IMR-90 (cell line): ENCODE measurements at regions not wholly inside any gene's neighbourhood (a gene's known extent, or its start where the extent isn't known, plus 50 kb on each side); places are given as distances from the start of the nearest gene placed in this dataset.

ENCODE experiments used
- ATAC-seq: fragments of 200-7000 bp; cut with Tn5 transposase; 2 replicates; pipeline ENCODE4 v1.9.1; 2020; ENCODE audit warnings: low read depth, mild to moderate bottlenecking, moderate library complexity
- BruUV-seq: library from RNA; stranded (reverse); fragments of 400-500 nt; replicated peaks from 2 replicates; lab custom pipeline; 2021; lab: Mats Ljungman, UMichigan
- CTCF ChIA-PET: fragments of 300-600 bp; formaldehyde crosslinking; extraction: SDS; loops from one replicate; lab custom pipeline; 2021; ENCODE audit warnings: antibody characterized with exemption; lab: Yijun Ruan, JAX
- POLR2A ChIA-PET: fragments of 300-600 bp; sonication (Branson Sonifier 250); formaldehyde crosslinking; loops from one replicate; lab custom pipeline; 2022; ENCODE audit warnings: antibody characterized with exemption; ENCODE audit not compliant: unreplicated experiment; lab: Charles Lee
- DNase-seq: peaks from one replicate; pipeline ENCODE4 v3.0.0; 2013
- H2AFZ ChIP-seq: replicated peaks from 2 replicates; pipeline ENCODE3; 2013; ENCODE audit warnings: low read length, mild to moderate bottlenecking; ENCODE audit not compliant: poor library complexity
- H2AK5ac ChIP-seq: 2 replicates; pipeline ENCODE4 v1.6.1; 2013; ENCODE audit warnings: low read depth, low read length, inconsistent platforms
- H2AK9ac ChIP-seq: replicated peaks from 2 replicates; pipeline ENCODE3; 2013; ENCODE audit warnings: mild to moderate bottlenecking, low read depth, low read length, moderate library complexity; ENCODE audit not compliant: poor library complexity
- H2BK120ac ChIP-seq: 2 replicates; pipeline ENCODE4 v1.6.1; 2013; ENCODE audit warnings: low read depth, low read length, inconsistent platforms
- H2BK15ac ChIP-seq: 3 replicates; pipeline ENCODE4 v1.6.1; 2013; ENCODE audit warnings: low read depth, low read length, inconsistent platforms
- H2BK20ac ChIP-seq: 2 replicates; pipeline ENCODE4 v1.6.1; 2013; ENCODE audit warnings: low read depth, mild to moderate bottlenecking, inconsistent platforms, low read length, moderate library complexity
- H2BK5ac ChIP-seq: 2 replicates; pipeline ENCODE4 v1.6.1; 2013; ENCODE audit warnings: mild to moderate bottlenecking, low read depth, low read length, inconsistent platforms; ENCODE audit not compliant: poor library complexity, severe bottlenecking
- H3K14ac ChIP-seq: replicated peaks from 2 replicates; pipeline ENCODE4 v1.6.1; 2013; ENCODE audit warnings: low read depth, low read length, inconsistent platforms
- H3K18ac ChIP-seq: 2 replicates; pipeline ENCODE4 v1.6.1; 2013; ENCODE audit warnings: low read depth, low read length, control low read depth
- H3K23ac ChIP-seq: 2 replicates; pipeline ENCODE4 v1.6.1; 2013; ENCODE audit warnings: low read depth, low read length, inconsistent platforms
- H3K27ac ChIP-seq: 2 replicates; pipeline ENCODE4 v1.5.1; 2013; ENCODE audit warnings: mild to moderate bottlenecking, control low read depth, low read length; ENCODE audit not compliant: insufficient read depth
- H3K27me3 ChIP-seq: 2 replicates; pipeline ENCODE4 v1.6.1; 2013; ENCODE audit warnings: low read length; ENCODE audit not compliant: control insufficient read depth, insufficient read depth
- H3K36me3 ChIP-seq: 2 replicates; pipeline ENCODE4 v1.6.1; 2013; ENCODE audit warnings: low read length, mixed read lengths; ENCODE audit not compliant: control insufficient read depth, insufficient read depth
- H3K4ac ChIP-seq: 2 replicates; pipeline ENCODE4 v1.6.1; 2013; ENCODE audit warnings: low read depth, low read length, inconsistent platforms
- H3K4me1 ChIP-seq: 2 replicates; pipeline ENCODE4 v1.6.1; 2013; ENCODE audit warnings: low read length, mixed read lengths; ENCODE audit not compliant: control insufficient read depth, insufficient read depth
- H3K4me2 ChIP-seq: 2 replicates; pipeline ENCODE4 v1.6.1; 2013; ENCODE audit warnings: low read depth, mild to moderate bottlenecking, control low read depth, low read length, moderate library complexity
- H3K4me3 ChIP-seq: 2 replicates; pipeline ENCODE4 v1.5.1; 2013; ENCODE audit warnings: low read depth, mild to moderate bottlenecking, control low read depth, low read length, moderate library complexity; ENCODE audit not compliant: insufficient read depth
- H3K56ac ChIP-seq: 2 replicates; pipeline ENCODE4 v1.6.1; 2013; ENCODE audit warnings: low read length, inconsistent platforms; ENCODE audit not compliant: insufficient read depth; ENCODE audit errors: extremely low read depth
- H3K79me1 ChIP-seq, 2 experiments: 2 replicates each; pipeline ENCODE4 v1.6.1; 2013; ENCODE audit warnings: low read length in 2 of 2, inconsistent platforms in 1 of 2, low read depth in 1 of 2
- H3K9ac ChIP-seq: 2 replicates; pipeline ENCODE4 v1.6.1; 2013; ENCODE audit warnings: low read depth, low read length, control low read depth
- H3K9me1 ChIP-seq: 2 replicates; pipeline ENCODE4 v1.6.1; 2013; ENCODE audit warnings: low read length, inconsistent platforms; ENCODE audit not compliant: insufficient read depth
- H3K9me3 ChIP-seq: 2 replicates; pipeline ENCODE4 v1.6.1; 2013; ENCODE audit warnings: low read length; ENCODE audit not compliant: control insufficient read depth, insufficient read depth
- H4K20me1 ChIP-seq: 2 replicates; pipeline ENCODE4 v1.6.1; 2013; ENCODE audit warnings: low read length, inconsistent platforms; ENCODE audit not compliant: insufficient read depth
- H4K5ac ChIP-seq: 2 replicates; pipeline ENCODE4 v1.6.1; 2013; ENCODE audit warnings: mild to moderate bottlenecking, low read depth, low read length, control low read depth
- H4K8ac ChIP-seq, 2 experiments: 2 replicates each; pipeline ENCODE4 v1.6.1; 2013; ENCODE audit warnings: low read depth in 2 of 2, low read length in 2 of 2, control low read depth in 1 of 2, inconsistent platforms in 1 of 2
- H4K91ac ChIP-seq: 2 replicates; pipeline ENCODE4 v1.6.1; 2013; ENCODE audit warnings: low read depth, low read length, inconsistent platforms; ENCODE audit not compliant: insufficient read depth
- CEBPB ChIP-seq: IDR thresholded peaks from 2 replicates; pipeline ENCODE4 v1.6.1; 2012; ENCODE audit warnings: low read depth, low read length, improper control_type of control experiment
- ELK1 ChIP-seq: fragments of 150-350 bp; IDR thresholded peaks from 2 replicates; pipeline ENCODE4 v1.6.1; 2016; ENCODE audit warnings: low read depth, mild to moderate bottlenecking, low read length, moderate library complexity, borderline replicate concordance
- FOS ChIP-seq: fragments of 150-350 bp; IDR thresholded peaks from 2 replicates; pipeline ENCODE4 v1.6.1; 2016; ENCODE audit warnings: low read depth, low read length
- MAFK ChIP-seq: IDR thresholded peaks from 2 replicates; pipeline ENCODE4 v1.6.1; 2012; ENCODE audit warnings: low read depth, low read length, improper control_type of control experiment
- MAZ ChIP-seq: IDR thresholded peaks from 2 replicates; pipeline ENCODE4 v1.6.1; 2012; ENCODE audit warnings: low read depth, mild to moderate bottlenecking, low read length, improper control_type of control experiment, moderate library complexity, borderline replicate concordance
- MXI1 ChIP-seq: IDR thresholded peaks from 2 replicates; pipeline ENCODE4 v1.6.1; 2012; ENCODE audit warnings: low read depth, mild to moderate bottlenecking, low read length, moderate library complexity, borderline replicate concordance
- POLR2A ChIP-seq: IDR thresholded peaks from 2 replicates; pipeline ENCODE4 v1.6.1; 2012; ENCODE audit warnings: mild to moderate bottlenecking, low read depth, low read length
- RAD21 ChIP-seq: IDR thresholded peaks from 2 replicates; pipeline ENCODE4 v1.6.1; 2012; ENCODE audit warnings: low read length, improper control_type of control experiment
- RCOR1 ChIP-seq: IDR thresholded peaks from 2 replicates; pipeline ENCODE4 v1.6.1; 2012; ENCODE audit warnings: mild to moderate bottlenecking, low read length, improper control_type of control experiment; ENCODE audit not compliant: insufficient replicate concordance
- WGBS, 2 experiments: methylation state at CpG; one replicate each; pipeline versions ENCODE4 v1.1.5 to v1.1.7; 2013; ENCODE audit warnings: missing lambda C conversion rate in 2 of 2; ENCODE audit not compliant: insufficient read length in 1 of 2; ENCODE audit errors: extremely low coverage in 2 of 2; 5-methylcytosine and 5-hydroxymethylcytosine counted together
- dilution Hi-C: fragments of 300-500 bp; cut with HindIII; formaldehyde crosslinking; loops from one replicate; pipeline ENCODE4 v1.14.3; 2018; ENCODE audit warnings: low sequenced_read_pairs; ENCODE audit not compliant: unreplicated experiment
- in situ Hi-C: fragments of 300-500 bp; cut with MboI; formaldehyde crosslinking; loops from 3 replicates; pipeline ENCODE4 v1.14.3; 2019; ENCODE audit warnings: low sequenced_read_pairs, inconsistent platforms, mixed read lengths
- intact Hi-C: fragments of 100-400 bp; cut with micrococcal nuclease; formaldehyde crosslinking; loops from 2 replicates; pipeline ENCODE4 v1.10.0; 2022

DNA sequence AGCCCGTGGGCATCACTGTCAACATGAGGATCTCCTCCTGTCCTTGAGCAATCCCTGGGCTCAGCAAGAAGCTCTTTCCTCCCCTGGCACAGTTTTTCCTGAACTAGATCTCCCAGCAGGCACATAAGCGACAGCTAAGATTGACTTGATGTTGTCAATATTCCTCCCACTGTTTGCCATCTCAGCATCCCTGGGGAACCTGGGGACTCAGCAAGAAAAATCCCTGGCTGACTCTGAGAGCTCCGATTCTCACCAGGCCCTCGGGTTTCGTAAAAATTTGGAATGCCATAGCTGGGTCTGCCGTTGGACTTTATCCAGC is 687.2 kb downstream of the MATN1 start:
- H2AFZ ChIP-seq = no peak overlapping the region
- H3K23ac ChIP-seq = no peak overlapping the region
- H2BK5ac ChIP-seq = no peak overlapping the region
- no peak overlapping the region for H4K91ac ChIP-seq
- CTCF ChIA-PET = no interaction called here
- POLR2A ChIA-PET = no interaction called here
- 73% methylated on average over 5 of the region's 6 CpGs; no CpG with 5 or more reads in 1 of the 2 experiments for WGBS, 2 experiments
- no peak overlapping the region for H3K4me3 ChIP-seq
- H3K79me1 ChIP-seq = no peaks in the 10 kb centered on the region
- H2BK15ac ChIP-seq = no peak overlapping the region
- H4K8ac ChIP-seq = no peak overlapping the region
- no peak overlapping the region for H2AK5ac ChIP-seq
- intact Hi-C loops (no loop called here), in situ Hi-C loops (no loop called here), dilution Hi-C loops (no loop called here)
- H3K18ac ChIP-seq = no peak overlapping the region
- H3K4me2 ChIP-seq = no peak overlapping the region
- no peak overlapping the region for H2AK9ac ChIP-seq
- no peaks in the 10 kb centered on the region for H4K20me1 ChIP-seq
- no peak overlapping the region for H3K9ac ChIP-seq
- BruUV-seq = no TSS peak
- no peak overlapping the region for H3K14ac ChIP-seq
- H3K4me1 ChIP-seq = no peaks in the 10 kb centered on the region
- TF ChIP-seq MAZ = no peak
- TF ChIP-seq MAFK = no peak
- TF ChIP-seq FOS = no peak
- TF ChIP-seq POLR2A = no peak
- no peak for TF ChIP-seq CEBPB
- no peak for TF ChIP-seq RAD21
- TF ChIP-seq RCOR1 = no peak
- TF ChIP-seq ELK1 = no peak
- no peak for TF ChIP-seq MXI1
- no peak overlapping the region for H3K27ac ChIP-seq
- H3K56ac ChIP-seq = no peak overlapping the region
- no peak overlapping the region for H2BK20ac ChIP-seq
- H3K9me3 ChIP-seq = no peaks in the 10 kb centered on the region
- H4K5ac ChIP-seq = no peak overlapping the region
- no peaks in the 10 kb centered on the region for H3K27me3 ChIP-seq
- no peaks in the 10 kb centered on the region for H3K36me3 ChIP-seq
- H2BK120ac ChIP-seq = no peak overlapping the region
- DNase-seq = no peak
- H3K4ac ChIP-seq = no peak overlapping the region
- ATAC-seq = no peak
- H3K9me1 ChIP-seq = no peaks in the 10 kb centered on the region
